Activated T-cell treated with anti-CD3 and anti-CD28 coated beads, Interleukin-2, amount 50 U/mL, for 72 hours (primary cell): ENCODE measurements at regions not wholly inside any gene's neighbourhood (a gene's known extent, or its start where the extent isn't known, plus 50 kb on each side); places are given as distances from the start of the nearest gene placed in this dataset.
"Not testable (repeated sequence)": the region's sequence is repeated elsewhere in the genome, so short reads cannot be mapped to it uniquely, and the experiment has no call there.

Experiments
- ATAC-seq, 2 donors: fragments of 150-1000 bp; cut with Tn5 transposase; replicated peaks in 1 of 2; 2 replicates each; pipeline ENCODE4 v1.10.0; 2021; ENCODE audit warnings: moderate library complexity in 2 of 2, mild to moderate bottlenecking in 1 of 2
- DNase-seq, 2 donors: peaks; one replicate each; pipeline ENCODE4 v3.0.0; 2021 to 2022; ENCODE audit warnings: mixed read lengths in 1 of 2
- H3K27ac Mint-ChIP-seq: one replicate; pipeline ENCODE4 v1.8.0; 2022; ENCODE audit warnings: mild to moderate bottlenecking, moderate library complexity, mixed read lengths
- H3K27me3 Mint-ChIP-seq: one replicate; pipeline ENCODE4 v1.8.0; 2022; ENCODE audit warnings: low read depth, mixed read lengths
- H3K36me3 Mint-ChIP-seq, 2 donors: one replicate each; pipeline ENCODE4 v1.8.0; 2022; ENCODE audit warnings: mixed read lengths in 2 of 2, mild to moderate bottlenecking in 1 of 2; ENCODE audit not compliant: insufficient read depth in 2 of 2
- H3K4me1 Mint-ChIP-seq: one replicate; pipeline ENCODE4 v1.8.0; 2022; ENCODE audit warnings: low read depth, mixed read lengths
- H3K4me3 Mint-ChIP-seq, 2 donors: one replicate each; pipeline ENCODE4 v1.8.0; 2022; ENCODE audit warnings: mild to moderate bottlenecking in 2 of 2, mixed read lengths in 2 of 2, moderate library complexity in 2 of 2
- H3K9me3 Mint-ChIP-seq, 2 donors: one replicate each; pipeline ENCODE4 v1.8.0; 2022; ENCODE audit warnings: mixed read lengths in 2 of 2

GRCh38 chr6:120951258-120951657 is 383.0 kb downstream of the TBC1D32 start:
- no peak for DNase-seq
- no peak for ATAC-seq
- Mint-ChIP-seq H3K27me3 (no peaks in the 10 kb centered on the region), H3K36me3 (no peaks in the 10 kb centered on the region), H3K4me1 (no peaks in the 10 kb centered on the region), H3K9me3 (no peaks in the 10 kb centered on the region), H3K27ac (no peak overlapping the region), H3K4me3 (no peak overlapping the region)

GRCh38 chr6:120947111-120947510 is 387.2 kb downstream of the TBC1D32 start:
- no peak for ATAC-seq

GRCh38 chr6:120945905-120946594 is 388.2 kb downstream of the TBC1D32 start:
- H3K4me3 Mint-ChIP-seq = no peak overlapping the region
- DNase-seq = no peak

More at GRCh38 chr6:120947111-120947510, 387.2 kb downstream of the TBC1D32 start:
- H3K36me3 Mint-ChIP-seq = no peaks in the 10 kb centered on the region
- no peak overlapping the region for H3K27ac Mint-ChIP-seq
- H3K4me1 Mint-ChIP-seq = no peaks in the 10 kb centered on the region
- no peaks in the 10 kb centered on the region for H3K9me3 Mint-ChIP-seq
- no peak for DNase-seq
- H3K4me3 Mint-ChIP-seq = no peak overlapping the region
- H3K27me3 Mint-ChIP-seq = no peaks in the 10 kb centered on the region

GRCh38 chr6:120938876-120939472 is 395.3 kb downstream of the TBC1D32 start:
- H3K4me3 Mint-ChIP-seq = no peak overlapping the region
- H3K4me1 Mint-ChIP-seq = no peaks in the 10 kb centered on the region
- ATAC-seq (no peak), DNase-seq (no peak)
- no peak overlapping the region for H3K27ac Mint-ChIP-seq
- H3K36me3 Mint-ChIP-seq = no peaks in the 10 kb centered on the region
- H3K9me3 Mint-ChIP-seq = no peaks in the 10 kb centered on the region
- H3K27me3 Mint-ChIP-seq = no peaks in the 10 kb centered on the region

More at GRCh38 chr6:120945905-120946594, 388.2 kb downstream of the TBC1D32 start:
- Mint-ChIP-seq H3K27ac (no peak overlapping the region), H3K36me3 (no peaks in the 10 kb centered on the region), H3K4me1 (no peaks in the 10 kb centered on the region), H3K27me3 (no peaks in the 10 kb centered on the region), H3K9me3 (no peaks in the 10 kb centered on the region)
- no peak for ATAC-seq

- H3K9me3 Mint-ChIP-seq = no peaks in the 10 kb centered on the region
- no peak for DNase-seq
- H3K4me1 Mint-ChIP-seq = no peaks in the 10 kb centered on the region
- no peak overlapping the region for H3K27ac Mint-ChIP-seq
- ATAC-seq = no peak
- no peaks in the 10 kb centered on the region for H3K36me3 Mint-ChIP-seq
- no peaks in the 10 kb centered on the region for H3K27me3 Mint-ChIP-seq
- H3K4me3 Mint-ChIP-seq = no peak overlapping the region
These were observed 396.0 kb downstream of the TBC1D32 start for GRCh38 chr6:120938164-120938875.

- no peak overlapping the region for H3K4me3 Mint-ChIP-seq
- no peak overlapping the region for H3K27ac Mint-ChIP-seq
- ATAC-seq (no peak), DNase-seq (no peak)
- H3K9me3 Mint-ChIP-seq = no peaks in the 10 kb centered on the region
- no peaks in the 10 kb centered on the region for H3K27me3 Mint-ChIP-seq
- H3K4me1 Mint-ChIP-seq = no peaks in the 10 kb centered on the region
- no peaks in the 10 kb centered on the region for H3K36me3 Mint-ChIP-seq
These were observed 398.4 kb downstream of the TBC1D32 start for GRCh38 chr6:120935908-120936307.

- ATAC-seq (no peak), DNase-seq (no peak)
- Mint-ChIP-seq H3K27ac (no peak overlapping the region), H3K9me3 (no peaks in the 10 kb centered on the region), H3K27me3 (no peaks in the 10 kb centered on the region), H3K4me1 (no peaks in the 10 kb centered on the region), H3K36me3 (no peaks in the 10 kb centered on the region), H3K4me3 (no peak overlapping the region)
These were observed 399.3 kb downstream of the TBC1D32 start for GRCh38 chr6:120935016-120935415.

- not testable (repeated sequence) for DNase-seq, H3K27ac Mint-ChIP-seq, ATAC-seq, H3K4me3 Mint-ChIP-seq, H3K4me1 Mint-ChIP-seq, H3K9me3 Mint-ChIP-seq, H3K36me3 Mint-ChIP-seq, H3K27me3 Mint-ChIP-seq
These were observed 402.6 kb downstream of the TBC1D32 start for GRCh38 chr6:120931520-120932180.

GRCh38 chr6:120930500-120930899 is 403.8 kb downstream of the TBC1D32 start:
- H3K27ac Mint-ChIP-seq, H3K4me1 Mint-ChIP-seq, H3K36me3 Mint-ChIP-seq, H3K27me3 Mint-ChIP-seq, H3K4me3 Mint-ChIP-seq, ATAC-seq, DNase-seq, H3K9me3 Mint-ChIP-seq: not testable (repeated sequence)

GRCh38 chr6:120924214-120924613 is 410.1 kb downstream of the TBC1D32 start:
- ATAC-seq (no peak), DNase-seq (no peak)
- Mint-ChIP-seq H3K36me3 (no peaks in the 10 kb centered on the region), H3K4me3 (no peak overlapping the region), H3K27me3 (no peaks in the 10 kb centered on the region), H3K4me1 (no peaks in the 10 kb centered on the region), H3K27ac (no peak overlapping the region), H3K9me3 (peaks cover 0 to 4% of the 10 kb centered on the region in 2 donors)

GRCh38 chr6:120918137-120918536 is 416.1 kb downstream of the TBC1D32 start:
- H3K4me1 Mint-ChIP-seq = no peaks in the 10 kb centered on the region
- DNase-seq (no peak), ATAC-seq (no peak)
- no peaks in the 10 kb centered on the region for H3K36me3 Mint-ChIP-seq
- peaks cover 2 to 3% of the 10 kb centered on the region in 2 donors for H3K9me3 Mint-ChIP-seq
- no peaks in the 10 kb centered on the region for H3K27me3 Mint-ChIP-seq
- H3K4me3 Mint-ChIP-seq = no peak overlapping the region
- no peak overlapping the region for H3K27ac Mint-ChIP-seq

- DNase-seq (no peak), ATAC-seq (no peak)
- no peak overlapping the region for H3K27ac Mint-ChIP-seq
- peaks cover 2 to 3% of the 10 kb centered on the region in 2 donors for H3K9me3 Mint-ChIP-seq
- no peak overlapping the region for H3K4me3 Mint-ChIP-seq
- no peaks in the 10 kb centered on the region for H3K27me3 Mint-ChIP-seq
- H3K36me3 Mint-ChIP-seq = no peaks in the 10 kb centered on the region
- H3K4me1 Mint-ChIP-seq = no peaks in the 10 kb centered on the region
These were observed 417.4 kb downstream of the TBC1D32 start for GRCh38 chr6:120916844-120917243.

- DNase-seq = no peak
- Mint-ChIP-seq H3K36me3 (no peaks in the 10 kb centered on the region), H3K27ac (no peak overlapping the region), H3K4me3 (no peak overlapping the region), H3K9me3 (peaks cover 0 to 3% of the 10 kb centered on the region in 2 donors), H3K4me1 (no peaks in the 10 kb centered on the region), H3K27me3 (no peaks in the 10 kb centered on the region)
- ATAC-seq = no peak
These were observed 420.8 kb downstream of the TBC1D32 start for GRCh38 chr6:120913486-120913885.
